ENCODE measurements at regions not wholly inside any gene's neighbourhood (a gene's known extent, or its start where the extent isn't known, plus 50 kb on each side); places are given as distances from the start of the nearest gene placed in this dataset.

DNA sequence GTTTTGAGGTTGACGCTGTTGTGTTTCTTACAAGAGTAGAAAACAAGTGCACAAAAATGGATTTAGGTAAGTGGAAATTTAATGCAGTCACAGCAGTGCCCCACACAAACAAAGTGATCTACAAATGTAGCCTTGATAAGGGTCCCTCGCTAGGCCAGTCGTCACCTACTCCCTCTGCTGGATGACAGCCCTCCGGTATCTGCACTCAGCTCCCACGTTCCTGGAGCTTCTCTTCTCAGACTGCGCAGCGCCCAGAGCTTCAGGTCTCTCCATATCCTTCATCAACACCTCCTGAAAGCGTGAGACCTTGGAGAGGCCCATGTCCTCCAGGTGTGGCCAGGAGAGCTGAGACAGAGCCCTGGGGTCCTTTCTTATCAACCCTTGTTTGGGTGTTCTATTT lies 58.3 kb upstream of the MAP3K4 start:
- TF ChIP-seq, protein P1, sequence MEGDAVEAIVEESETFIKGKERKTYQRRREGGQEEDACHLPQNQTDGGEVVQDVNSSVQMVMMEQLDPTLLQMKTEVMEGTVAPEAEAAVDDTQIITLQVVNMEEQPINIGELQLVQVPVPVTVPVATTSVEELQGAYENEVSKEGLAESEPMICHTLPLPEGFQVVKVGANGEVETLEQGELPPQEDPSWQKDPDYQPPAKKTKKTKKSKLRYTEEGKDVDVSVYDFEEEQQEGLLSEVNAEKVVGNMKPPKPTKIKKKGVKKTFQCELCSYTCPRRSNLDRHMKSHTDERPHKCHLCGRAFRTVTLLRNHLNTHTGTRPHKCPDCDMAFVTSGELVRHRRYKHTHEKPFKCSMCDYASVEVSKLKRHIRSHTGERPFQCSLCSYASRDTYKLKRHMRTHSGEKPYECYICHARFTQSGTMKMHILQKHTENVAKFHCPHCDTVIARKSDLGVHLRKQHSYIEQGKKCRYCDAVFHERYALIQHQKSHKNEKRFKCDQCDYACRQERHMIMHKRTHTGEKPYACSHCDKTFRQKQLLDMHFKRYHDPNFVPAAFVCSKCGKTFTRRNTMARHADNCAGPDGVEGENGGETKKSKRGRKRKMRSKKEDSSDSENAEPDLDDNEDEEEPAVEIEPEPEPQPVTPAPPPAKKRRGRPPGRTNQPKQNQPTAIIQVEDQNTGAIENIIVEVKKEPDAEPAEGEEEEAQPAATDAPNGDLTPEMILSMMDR (IDR thresholded peaks at IDR 0.05) = no peak
- TF ChIP-seq POLR2AphosphoS5 (IDR thresholded peaks at IDR 0.05; ENCODE audit: insufficient read depth in 1 of 2, low read depth in 1 of 2) (no peak), POLR2A (IDR thresholded peaks at IDR 0.05) (no peak)
